ENCODE measurements at regions not wholly inside any gene's neighbourhood (a gene's known extent, or its start where the extent isn't known, plus 50 kb on each side); places are given as distances from the start of the nearest gene placed in this dataset.

GRCh38 chr7:21318916-21319270 lies 109.0 kb upstream of the SP4 start:
- no peak for TF ChIP-seq CTCF (IDR thresholded peaks at IDR 0.05; ENCODE audit: borderline replicate concordance, insufficient read depth, low read depth, low read length)
- no peak overlapping the region for H3K4me3 ChIP-seq (ENCODE audit: low read depth, low read length)

GRCh38 chr7:21326241-21326640 lies 101.6 kb upstream of the SP4 start:
- no peak for TF ChIP-seq CTCF (IDR thresholded peaks at IDR 0.05; ENCODE audit: borderline replicate concordance, insufficient read depth, low read depth, low read length)
- H3K4me3 ChIP-seq (ENCODE audit: low read depth, low read length): no peak overlapping the region

GRCh38 chr7:21326921-21327320 lies 101.0 kb upstream of the SP4 start:
- no peak overlapping the region for H3K4me3 ChIP-seq (ENCODE audit: low read depth, low read length)
- no peak for TF ChIP-seq CTCF (IDR thresholded peaks at IDR 0.05; ENCODE audit: borderline replicate concordance, insufficient read depth, low read depth, low read length)

GRCh38 chr7:21327422-21328409 lies 100.2 kb upstream of the SP4 start:
- no peak overlapping the region for H3K4me3 ChIP-seq (ENCODE audit: low read depth, low read length)
- TF ChIP-seq CTCF (IDR thresholded peaks at IDR 0.05; ENCODE audit: borderline replicate concordance, insufficient read depth, low read depth, low read length): no peak

GRCh38 chr7:21330462-21331178 lies 97.3 kb upstream of the SP4 start:
- TF ChIP-seq CTCF (IDR thresholded peaks at IDR 0.05; ENCODE audit: borderline replicate concordance, insufficient read depth, low read depth, low read length): no peak
- H3K4me3 ChIP-seq (ENCODE audit: low read depth, low read length): no peak overlapping the region

GRCh38 chr7:21334906-21335305 lies 93.0 kb upstream of the SP4 start:
- H3K4me3 ChIP-seq (ENCODE audit: low read depth, low read length): no peak overlapping the region

More at GRCh38 chr7:21334906-21335305, 93.0 kb upstream of the SP4 start:
- no peak for TF ChIP-seq CTCF (IDR thresholded peaks at IDR 0.05; ENCODE audit: borderline replicate concordance, insufficient read depth, low read depth, low read length)
